ENCODE measurements at regions not wholly inside any gene's neighbourhood (a gene's known extent, or its start where the extent isn't known, plus 50 kb on each side); places are given as distances from the start of the nearest gene placed in this dataset.

DNA sequence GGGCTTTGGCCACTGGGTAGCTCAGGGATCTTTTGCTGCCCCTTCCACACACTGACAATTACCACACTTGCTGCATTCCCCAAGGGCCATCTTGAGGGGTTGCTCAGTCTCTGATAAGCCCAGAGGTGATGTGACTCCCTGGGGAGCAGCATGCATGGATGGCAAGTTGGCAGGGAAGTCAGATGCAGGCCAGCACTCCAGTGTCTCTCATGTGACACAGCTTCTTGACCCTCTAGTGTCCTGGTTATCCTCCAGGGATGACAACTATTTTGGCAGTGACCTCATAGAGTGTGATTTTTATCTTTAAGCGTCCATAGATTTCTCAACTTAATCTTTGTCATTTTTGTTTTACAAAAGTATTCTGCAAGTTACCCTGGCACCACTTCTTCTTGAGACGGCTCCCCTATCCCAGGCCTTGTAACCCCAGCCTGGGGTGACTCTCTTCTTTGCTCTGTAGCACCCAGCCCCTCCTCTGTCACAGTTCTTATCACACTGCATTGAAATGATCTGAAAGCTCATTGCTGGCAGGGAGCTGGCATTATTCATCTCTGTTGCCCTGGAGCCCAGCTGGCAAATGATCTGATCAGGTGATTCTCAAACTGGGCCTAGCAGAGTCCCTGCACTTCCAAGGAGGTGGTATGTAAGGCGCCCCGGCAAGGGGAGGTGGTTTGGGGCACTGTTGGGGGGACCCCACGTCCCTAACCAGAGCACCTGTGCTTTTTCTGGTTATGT, 72.6 kb downstream of the TENT5C start:
- DNase-seq, result no peak

GRCh38 chr1:117679299-117679698, 73.5 kb downstream of the TENT5C start:
- DNase-seq, result no peak

GRCh38 chr1:117679868-117680267, 74.0 kb downstream of the TENT5C start:
- no peak for DNase-seq

- DNase-seq, result no peak
These were observed 74.6 kb downstream of the TENT5C start for GRCh38 chr1:117680316-117681002.

DNA sequence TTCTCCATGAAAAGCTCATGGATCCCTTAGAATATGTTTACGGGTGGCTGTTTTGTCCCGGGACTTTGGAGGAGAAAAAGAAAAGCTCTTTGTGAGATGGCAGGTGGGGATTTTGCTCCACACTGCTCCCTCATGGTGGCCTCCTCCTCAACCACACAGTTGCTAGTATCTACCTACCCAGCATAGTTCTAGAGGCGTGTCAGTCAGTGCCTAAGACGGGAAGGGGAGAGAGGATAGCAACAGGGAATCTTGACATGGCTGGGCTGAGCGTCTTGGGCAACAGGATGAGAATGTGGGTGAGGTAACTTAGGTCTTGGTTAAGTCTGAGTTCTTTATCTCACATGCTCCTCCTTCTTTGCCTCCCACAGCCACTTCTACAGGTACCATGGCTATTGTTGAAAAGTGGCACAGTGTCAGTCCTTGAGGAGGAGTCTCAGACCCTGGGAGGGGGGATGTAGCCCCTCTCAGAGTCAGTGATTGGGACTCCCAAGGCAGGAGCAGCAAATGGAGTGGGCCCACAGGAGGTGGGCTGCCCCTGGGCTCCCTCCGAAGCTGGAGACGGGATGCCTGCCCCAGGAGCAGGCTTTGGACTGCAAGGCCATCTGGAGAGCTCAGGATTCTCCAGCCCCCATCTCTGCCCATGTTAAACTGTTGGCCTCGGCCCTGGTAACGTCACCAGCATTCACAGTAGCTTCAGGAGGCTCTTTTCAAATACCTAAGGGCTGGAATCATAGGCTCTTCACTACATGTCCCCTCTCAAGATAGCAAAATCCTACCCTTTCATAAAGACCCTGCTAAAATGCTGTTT, 75.4 kb downstream of the TENT5C start:
- DNase-seq, result no peak

DNA sequence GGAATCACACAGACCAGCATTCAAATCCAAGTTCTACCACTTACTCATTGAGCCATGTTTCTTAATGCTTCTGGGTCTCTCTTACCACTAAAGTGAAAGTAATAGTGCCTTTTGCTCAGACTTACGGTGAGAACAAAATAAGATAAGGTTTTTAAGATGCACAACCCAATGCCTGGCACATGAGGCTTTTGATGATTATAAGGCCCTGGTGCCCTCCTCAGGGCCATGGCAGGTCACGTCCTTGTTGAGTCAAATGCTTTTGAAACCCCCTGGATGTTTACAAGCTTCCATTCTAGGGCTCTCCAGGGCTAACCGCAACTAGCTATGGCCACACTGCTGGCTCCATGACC, 76.0 kb downstream of the TENT5C start:
- DNase-seq, result no peak

GRCh38 chr1:117682372-117682771, 76.5 kb downstream of the TENT5C start:
- no peak for DNase-seq

- DNase-seq, result no peak
These were observed 77.9 kb downstream of the TENT5C start for GRCh38 chr1:117683571-117684285.

GRCh38 chr1:117685936-117686806, 80.3 kb downstream of the TENT5C start:
- DNase-seq, result no peak

DNA sequence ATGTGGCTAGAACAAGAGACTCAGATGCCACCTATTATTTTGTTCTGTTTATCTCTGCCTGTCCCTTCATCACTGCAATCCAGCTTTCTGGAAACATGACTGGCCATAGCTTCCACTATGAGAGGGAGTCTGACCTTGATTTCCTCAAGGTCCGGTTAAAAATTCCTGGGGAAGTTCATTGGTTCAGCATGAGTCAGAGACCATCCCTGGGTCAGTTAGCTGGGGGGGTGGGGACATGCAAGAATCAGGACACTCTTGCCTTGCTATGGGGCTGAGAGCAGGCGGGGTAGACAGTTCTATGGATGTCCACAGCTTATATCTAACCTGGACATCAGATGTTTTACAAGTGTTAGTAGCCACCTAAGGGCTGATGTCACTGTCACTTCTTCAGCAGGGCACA, 81.1 kb downstream of the TENT5C start:
- no peak for DNase-seq

GRCh38 chr1:117689997-117690625, 84.3 kb downstream of the TENT5C start:
- DNase-seq, result no peak

DNA sequence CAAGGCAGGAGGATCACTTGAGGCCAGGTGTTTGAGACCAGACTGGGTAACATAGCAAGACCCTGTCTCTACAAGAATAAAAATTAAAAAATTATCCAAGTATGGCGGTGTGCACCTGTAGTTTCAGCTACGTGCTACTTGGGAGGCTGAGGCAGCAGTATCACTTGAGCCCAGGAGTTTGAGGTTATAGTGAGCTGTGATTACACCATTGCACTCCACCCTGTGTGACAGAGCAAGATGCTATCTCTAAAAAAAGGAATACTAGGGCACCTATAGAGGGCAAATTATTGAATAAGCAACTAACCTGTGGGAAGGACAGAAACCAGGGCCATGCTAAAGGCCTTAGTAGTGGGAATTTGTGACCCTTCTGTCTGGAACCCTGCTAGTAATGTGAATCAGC, 86.1 kb downstream of the TENT5C start:
- DNase-seq, result no peak

GRCh38 chr1:117694543-117694942, 88.7 kb downstream of the TENT5C start:
- DNase-seq, result no peak

DNA sequence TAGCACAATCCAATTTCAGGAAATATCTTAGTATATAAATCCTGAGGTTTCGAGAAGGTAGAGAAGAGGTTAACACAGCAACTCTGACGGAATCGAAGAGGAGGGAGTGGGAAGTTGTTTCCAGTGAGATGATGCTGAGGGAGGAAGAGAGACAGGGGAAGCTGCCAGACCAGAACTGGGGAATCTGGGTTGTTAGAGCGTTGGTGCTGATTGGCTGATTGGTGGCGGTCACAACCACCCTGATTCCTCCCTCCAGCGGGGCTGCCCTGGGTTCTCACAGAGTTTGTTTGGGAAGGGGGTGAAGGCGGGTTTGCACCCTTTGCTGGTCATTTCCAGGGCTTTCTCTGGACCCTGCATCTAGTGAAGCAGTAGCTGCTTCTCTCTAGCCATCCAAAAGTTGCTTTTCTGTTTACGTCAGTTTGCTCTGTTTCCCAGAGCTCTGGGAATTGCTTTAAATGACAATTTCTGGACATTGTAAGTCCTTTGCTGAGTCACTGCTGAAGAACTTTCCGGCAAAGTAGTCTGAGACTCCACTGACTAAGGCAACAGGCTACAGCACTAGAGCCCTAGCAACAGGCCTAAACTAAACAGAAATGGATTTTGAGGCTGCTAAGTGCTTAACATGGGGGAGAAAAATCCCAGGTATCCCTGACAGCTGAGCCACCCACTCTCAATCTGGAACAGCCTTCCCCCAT, 90.1 kb downstream of the TENT5C start:
- DNase-seq, result no peak

DNA sequence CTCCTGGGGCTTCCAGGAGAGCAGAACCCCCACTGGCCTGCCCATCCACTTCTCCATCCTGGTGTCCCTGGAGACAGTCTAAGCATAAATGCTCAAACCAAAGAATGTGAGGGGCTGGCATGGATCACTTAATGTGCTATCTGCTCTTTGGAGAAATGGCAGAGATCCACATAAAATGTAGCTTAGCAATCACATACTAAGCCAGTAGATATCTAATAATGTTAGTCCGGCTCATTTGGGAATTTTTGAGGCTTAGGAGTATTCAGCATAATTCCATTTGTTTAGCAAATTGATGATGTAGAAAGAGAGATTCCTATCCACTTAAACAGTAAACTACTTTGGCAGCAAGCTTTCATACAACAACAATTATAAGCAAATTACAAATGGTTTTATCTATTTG, 90.7 kb downstream of the TENT5C start:
- DNase-seq, result no peak

DNA sequence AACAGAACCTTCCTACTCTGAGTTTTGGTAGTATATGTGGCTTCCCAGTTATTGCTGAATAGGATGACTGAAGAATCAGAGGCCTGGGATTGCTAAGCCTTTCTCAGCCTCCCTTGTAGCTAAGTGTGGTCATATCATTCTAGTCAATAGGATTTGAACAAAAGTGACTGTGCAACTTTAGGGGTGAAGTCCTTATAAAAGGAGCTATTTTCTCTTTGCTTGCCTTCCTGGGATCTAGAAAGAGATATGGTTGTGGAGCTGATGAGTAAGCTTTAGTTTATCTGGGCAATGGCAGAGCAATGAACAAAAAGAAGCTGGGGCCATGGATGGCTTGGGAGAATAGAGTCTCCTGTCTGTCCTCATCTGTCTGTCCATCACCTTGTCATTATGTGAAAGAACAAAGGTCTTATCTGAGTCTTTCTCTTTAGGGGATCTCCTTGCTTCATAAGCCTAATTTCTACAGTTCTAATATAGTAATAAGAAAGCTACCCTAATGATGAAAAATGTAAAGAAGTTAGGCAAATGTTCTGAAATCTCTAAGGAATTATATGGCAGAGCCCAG, 91.5 kb downstream of the TENT5C start:
- DNase-seq, result no peak

- no peak for DNase-seq
These were observed 92.7 kb downstream of the TENT5C start for GRCh38 chr1:117698398-117699160.

GRCh38 chr1:117699953-117700352, 94.1 kb downstream of the TENT5C start:
- no peak for DNase-seq

GRCh38 chr1:117702654-117703053, 96.8 kb downstream of the TENT5C start:
- DNase-seq, result no peak

DNA sequence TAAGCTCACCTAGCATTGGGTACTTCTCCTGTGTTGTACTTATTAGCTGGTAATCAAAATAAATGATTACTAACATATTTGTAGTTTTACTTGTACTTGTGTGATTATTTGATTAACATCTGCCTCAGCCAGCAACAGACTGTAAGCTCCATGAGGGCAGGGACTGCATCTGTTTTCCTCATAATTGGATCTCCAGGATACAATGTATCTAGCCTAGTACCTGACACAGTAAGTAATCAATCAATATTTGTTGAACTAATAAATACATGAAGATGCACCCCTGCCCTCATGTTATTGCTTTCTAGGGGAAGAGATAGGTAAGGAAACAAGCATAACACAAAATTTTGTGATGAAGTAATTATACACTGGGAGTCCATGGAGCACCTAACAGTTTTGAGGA, 101.5 kb downstream of the TENT5C start:
- DNase-seq, result no peak

Measured in central memory CD4-positive, alpha-beta T cell (primary cell).